ENCODE measurements at regions not wholly inside any gene's neighbourhood (a gene's known extent, or its start where the extent isn't known, plus 50 kb on each side); places are given as distances from the start of the nearest gene placed in this dataset.

- DNase-seq, result no peak
Measured at GRCh38 chr12:69129017-69129416, 110.4 kb upstream of the CPSF6 start.

DNA sequence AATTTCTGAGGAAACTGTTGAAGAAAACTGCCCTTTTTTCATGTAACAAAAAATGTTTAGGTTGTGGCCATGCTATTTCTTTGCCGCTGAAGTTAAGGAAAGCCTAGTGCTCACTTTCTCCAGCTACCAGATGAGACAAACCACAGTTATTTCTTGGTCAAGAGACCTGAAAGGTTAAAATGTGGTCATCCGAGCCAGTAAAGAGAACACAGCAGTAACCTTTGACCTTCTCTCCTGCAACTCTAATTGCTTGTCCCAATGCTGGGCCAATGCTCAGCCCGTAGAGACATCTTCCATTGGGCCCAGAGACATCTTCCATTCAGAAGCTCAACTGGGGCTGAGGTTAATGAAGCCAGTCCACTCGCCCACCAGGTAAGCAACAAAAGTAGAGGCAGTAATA, 109.8 kb upstream of the CPSF6 start:
- DNase-seq, result no peak

- no peak for DNase-seq
Measured at GRCh38 chr12:69130064-69130463, 109.3 kb upstream of the CPSF6 start.

DNA sequence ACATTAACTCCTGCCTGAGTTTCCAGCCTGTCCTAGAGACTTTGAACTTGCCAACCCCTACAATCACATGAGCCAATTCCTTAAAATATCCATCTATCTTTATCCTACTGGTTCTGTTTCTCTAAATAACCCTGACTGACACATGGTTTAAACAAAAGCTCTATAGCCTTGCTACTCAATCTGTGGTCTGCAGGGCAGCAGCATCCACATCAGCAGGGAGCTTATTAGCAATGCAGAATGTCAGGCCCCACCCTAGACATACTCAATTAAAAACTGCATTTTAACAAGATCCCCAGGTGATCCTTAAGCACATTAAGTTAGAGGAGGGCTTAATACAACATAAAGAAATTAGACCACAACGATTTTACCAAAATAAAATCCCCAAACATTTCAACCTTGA, 108.3 kb upstream of the CPSF6 start:
- DNase-seq, result no peak

DNA sequence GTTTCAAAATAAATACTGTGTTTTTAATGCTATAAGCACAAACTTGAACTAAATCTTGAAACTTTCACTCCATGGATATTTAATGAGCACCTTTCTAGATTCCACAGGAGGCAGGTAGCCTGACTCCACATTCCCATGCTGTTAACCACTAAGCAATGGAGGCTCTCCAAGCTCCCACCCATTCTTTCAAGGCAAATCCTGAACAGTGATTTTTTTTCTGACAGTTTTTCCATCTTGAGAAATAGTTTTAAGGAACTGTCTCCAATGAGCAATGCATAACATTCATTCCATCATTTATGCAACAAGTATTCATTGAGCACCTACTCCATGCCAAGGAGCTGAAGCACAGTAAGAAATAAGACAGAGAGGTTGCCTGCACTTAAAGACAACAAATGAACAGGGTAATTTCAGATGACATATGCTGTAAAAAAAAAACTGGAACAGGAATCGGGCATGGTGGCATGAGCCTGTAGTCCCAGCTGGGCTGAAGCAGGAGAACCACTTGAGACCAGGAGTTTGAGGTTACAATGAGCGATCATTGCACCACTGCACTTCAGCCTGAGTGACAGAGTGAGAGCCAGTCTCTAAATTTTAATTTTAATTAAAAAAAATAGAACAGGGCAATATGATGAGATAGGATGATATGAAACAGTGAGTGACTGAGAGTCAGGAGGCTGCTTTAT, 102.3 kb upstream of the CPSF6 start:
- no peak for DNase-seq

GRCh38 chr12:69141074-69141473, 98.3 kb upstream of the CPSF6 start:
- DNase-seq, result no peak

DNA sequence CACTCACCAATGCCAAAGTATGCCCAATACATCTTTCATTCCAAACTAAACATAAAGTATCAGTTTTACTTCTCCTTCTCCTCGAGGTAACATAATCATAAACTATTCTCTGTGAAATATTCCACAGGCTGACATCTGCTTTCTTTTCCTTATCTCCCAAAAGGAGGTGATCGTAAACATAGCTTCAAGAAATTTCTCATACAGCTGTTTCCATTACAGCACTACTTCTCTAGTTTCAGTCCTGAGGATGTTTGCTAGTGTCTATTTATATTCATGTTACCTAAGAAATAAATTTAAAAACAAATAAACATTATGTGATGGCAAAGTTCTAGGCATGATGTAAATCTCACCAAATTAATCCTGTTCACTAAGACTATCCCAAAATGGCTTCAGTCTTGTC, 90.1 kb upstream of the CPSF6 start:
- no peak for DNase-seq

- DNase-seq, result no peak
Measured at GRCh38 chr12:69150083-69150795, 89.1 kb upstream of the CPSF6 start.

DNA sequence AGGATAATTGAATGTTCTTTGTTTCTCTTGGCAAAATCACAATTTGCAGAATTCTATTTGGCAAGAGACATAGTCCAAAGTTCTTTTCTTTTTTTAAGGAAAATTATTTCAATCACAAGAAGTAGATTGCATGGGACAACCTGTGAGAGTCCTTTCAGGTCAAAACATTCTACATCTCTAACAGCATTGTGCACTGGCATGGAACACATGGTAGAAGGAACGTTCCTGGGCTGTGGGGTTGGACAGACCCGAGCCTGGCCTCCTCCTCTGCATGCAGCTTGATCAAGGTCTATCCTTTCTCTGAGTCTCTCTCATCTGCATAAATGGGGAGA, 88.6 kb upstream of the CPSF6 start:
- no peak for DNase-seq

- DNase-seq, result no peak
Measured at GRCh38 chr12:69151254-69151764, 88.1 kb upstream of the CPSF6 start.

- DNase-seq, result peak in 41 of 58 donors; percentile 1 to 71 (median 30)
Measured at GRCh38 chr12:69154585-69155363, 84.6 kb upstream of the CPSF6 start.

GRCh38 chr12:69157023-69157655, 82.2 kb upstream of the CPSF6 start:
- DNase-seq, result peak in 57 of 58 donors; percentile 15 to 89 (median 66)

DNA sequence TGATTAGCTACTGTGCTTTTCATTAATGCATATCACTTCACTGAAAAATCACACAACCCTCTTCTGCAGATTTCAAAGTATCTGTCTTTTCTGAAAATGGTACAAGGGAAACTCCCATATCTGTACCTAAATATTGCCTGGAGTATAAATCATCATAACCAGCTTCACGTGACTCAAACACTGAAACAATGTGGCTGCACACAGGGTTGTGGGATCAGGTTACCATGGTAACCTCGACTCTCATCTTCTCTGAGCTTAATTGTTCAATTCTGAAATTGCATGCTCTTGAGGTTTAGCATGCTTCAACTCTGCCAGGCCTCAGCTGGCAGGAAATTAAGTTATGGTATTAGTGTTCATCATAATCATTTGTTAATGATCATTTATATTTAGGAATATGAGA, 77.5 kb upstream of the CPSF6 start:
- peak in 3 of 58 donors; percentile 4 to 11 (median 6) for DNase-seq

DNA sequence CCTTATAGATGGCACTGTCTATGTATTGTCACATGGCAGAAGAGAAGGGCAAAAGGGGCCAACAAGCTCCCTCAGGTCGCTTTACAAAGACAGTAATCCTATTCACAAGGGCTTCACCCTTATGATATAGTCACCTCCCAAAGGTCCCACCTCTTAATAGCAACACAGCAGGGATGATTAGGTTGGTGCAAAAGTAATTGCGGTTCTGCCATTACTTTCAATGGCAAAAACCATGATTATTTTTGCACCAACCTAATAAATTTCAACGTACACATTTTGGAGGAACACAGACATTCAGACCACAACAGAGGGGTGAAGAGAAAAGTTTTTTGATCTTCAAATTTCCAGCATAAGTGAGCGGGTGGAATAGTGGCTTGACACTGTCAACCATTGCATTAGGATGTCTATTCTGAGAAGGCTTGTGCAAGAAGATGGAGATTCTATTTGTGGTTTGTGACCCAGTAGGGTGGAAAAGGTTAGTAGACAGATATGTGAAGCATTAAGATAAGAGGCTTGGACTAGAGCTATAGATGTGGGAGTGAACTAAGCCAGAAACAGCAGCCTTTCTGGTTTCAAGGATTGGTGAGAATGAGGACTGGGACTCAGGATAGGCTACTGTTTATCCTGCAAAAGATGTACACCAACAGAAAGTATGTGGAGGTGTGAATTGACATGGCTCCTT, 75.5 kb upstream of the CPSF6 start:
- DNase-seq, result no peak

DNA sequence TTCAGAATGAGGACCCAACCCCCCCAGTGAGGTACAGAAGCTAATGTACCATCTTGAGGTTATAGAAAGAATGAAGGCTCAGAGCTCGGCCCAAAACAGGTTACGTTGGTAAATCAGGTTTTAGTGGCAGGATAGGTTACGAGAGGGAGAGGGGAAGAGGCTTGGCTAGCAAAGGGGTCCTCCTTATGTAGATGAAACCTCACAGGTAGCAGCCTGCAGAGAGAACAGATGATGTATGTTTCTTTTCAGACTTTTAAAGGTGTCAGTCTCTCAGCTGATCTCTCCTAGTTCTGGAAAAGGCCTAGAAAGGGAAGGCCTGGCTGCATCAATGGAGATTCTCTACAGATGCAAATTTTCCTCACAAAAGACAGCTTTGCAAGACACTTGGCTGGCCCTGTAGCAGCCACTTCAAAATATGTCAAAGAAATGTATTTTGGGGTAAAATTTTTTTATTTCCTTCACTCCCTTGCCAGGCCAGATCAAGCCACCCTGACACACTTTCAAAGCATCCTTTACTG, 71.7 kb upstream of the CPSF6 start:
- DNase-seq, result no peak

- DNase-seq, result no peak
Measured at GRCh38 chr12:69168363-69168762, 71.0 kb upstream of the CPSF6 start.

- no peak for DNase-seq
Measured at GRCh38 chr12:69168828-69169227, 70.5 kb upstream of the CPSF6 start.

DNA sequence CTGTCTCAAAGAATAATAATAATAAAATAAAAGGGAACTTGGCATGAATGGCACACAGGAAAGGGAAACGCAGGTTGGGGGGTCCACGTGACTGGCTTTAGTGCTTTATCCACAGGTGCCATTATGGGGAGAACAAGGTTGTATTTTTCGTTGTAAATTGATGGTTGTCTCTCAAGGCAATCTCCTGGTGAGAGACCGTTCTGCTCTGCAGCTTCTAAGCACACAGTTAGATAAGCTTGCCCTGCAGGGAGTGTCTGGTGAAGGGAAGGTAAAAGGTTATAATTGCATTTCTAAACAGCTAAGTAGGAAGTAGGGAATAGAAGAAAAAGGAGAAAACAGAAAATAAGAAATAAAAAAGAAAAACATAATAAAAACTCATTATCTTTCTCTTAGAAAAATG, 69.1 kb upstream of the CPSF6 start:
- no peak for DNase-seq

GRCh38 chr12:69171881-69172280, 67.5 kb upstream of the CPSF6 start:
- DNase-seq, result peak in 1 of 58 donors; percentile 3

DNA sequence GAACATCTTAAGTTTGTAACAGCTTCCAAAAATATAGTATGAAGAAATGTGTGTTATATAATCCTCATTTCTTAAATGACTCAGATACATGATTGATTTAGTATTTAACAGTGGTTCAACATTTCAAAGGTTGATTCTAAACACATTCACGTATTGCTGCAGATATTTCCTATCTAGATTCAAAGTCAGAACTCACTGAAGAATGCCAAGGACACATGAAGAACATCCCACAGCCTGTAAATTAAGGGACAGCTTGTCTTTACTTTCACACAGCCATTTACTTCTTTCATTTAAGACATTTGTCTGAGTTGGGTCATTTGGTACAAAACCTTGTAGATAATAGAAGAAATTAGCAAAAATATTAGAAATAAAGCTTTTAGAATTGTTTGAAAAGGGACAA, 66.9 kb upstream of the CPSF6 start:
- no peak for DNase-seq

DNA sequence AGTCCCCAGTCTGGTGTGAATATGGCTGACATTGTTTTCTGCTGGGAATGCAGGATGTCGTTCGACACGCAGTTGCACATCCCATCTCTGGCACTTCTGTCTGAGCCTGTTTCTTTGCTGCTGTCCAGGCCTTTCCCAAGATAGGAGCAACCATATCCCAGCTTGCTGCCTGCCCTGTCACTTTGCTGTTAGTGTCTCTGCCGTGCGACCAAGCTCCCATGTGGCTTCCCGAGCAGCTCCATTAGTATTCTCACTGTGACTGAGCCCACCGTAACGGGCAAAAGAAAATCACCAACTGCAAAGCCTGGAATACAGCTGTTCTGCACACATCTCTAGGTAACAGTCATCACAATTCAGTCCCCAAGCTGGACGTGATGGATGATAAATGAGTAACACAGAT, 66.0 kb upstream of the CPSF6 start:
- DNase-seq, result peak in 15 of 58 donors; percentile 1 to 29 (median 6)
